ENCODE measurements at regions not wholly inside any gene's neighbourhood (a gene's known extent, or its start where the extent isn't known, plus 50 kb on each side); places are given as distances from the start of the nearest gene placed in this dataset.

DNA sequence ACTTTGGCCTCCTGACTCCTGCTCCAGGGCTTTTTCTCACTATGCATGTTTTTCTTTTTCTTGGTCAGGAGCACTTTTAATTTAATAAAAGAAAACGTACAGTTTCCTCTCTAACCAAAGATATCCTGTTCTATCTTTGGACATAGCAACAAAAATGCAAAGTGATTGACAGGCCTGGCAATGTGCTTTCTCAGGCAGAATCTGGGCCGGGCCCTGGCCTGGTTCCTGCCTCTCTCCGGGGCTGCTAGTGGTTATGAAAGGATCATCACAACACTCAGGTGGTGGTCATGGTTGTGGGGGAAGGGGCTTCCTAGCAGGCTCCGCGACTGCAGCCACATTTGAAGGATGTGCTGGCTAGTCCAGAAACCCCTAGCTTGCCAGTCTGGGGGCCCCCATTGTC is 85.8 kb upstream of the USP24 start:
- TF ChIP-seq, protein P1, sequence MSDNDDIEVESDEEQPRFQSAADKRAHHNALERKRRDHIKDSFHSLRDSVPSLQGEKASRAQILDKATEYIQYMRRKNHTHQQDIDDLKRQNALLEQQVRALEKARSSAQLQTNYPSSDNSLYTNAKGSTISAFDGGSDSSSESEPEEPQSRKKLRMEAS (IDR thresholded peaks at IDR 0.05), result no peak
- TF ChIP-seq RAD21 (IDR thresholded peaks at IDR 0.05; ENCODE audit: low read depth) (no peak), ZBTB7A (IDR thresholded peaks at IDR 0.05; ENCODE audit: low read depth) (no peak), EP300 (IDR thresholded peaks at IDR 0.05; ENCODE audit: borderline replicate concordance) (no peak), CREB1 (IDR thresholded peaks at IDR 0.05; ENCODE audit: low read depth) (no peak), NFIC (IDR thresholded peaks at IDR 0.05) (no peak), EGR1 (IDR thresholded peaks at IDR 0.05) (no peak), TCF12 (IDR thresholded peaks at IDR 0.05; ENCODE audit: low read depth) (no peak), YY1 (IDR thresholded peaks at IDR 0.05; ENCODE audit: low read depth) (no peak), TAF1 (IDR thresholded peaks at IDR 0.05; ENCODE audit: low read depth) (no peak), FOXM1 (IDR thresholded peaks at IDR 0.05; ENCODE audit: borderline replicate concordance, low read depth) (no peak), TEAD4 (IDR thresholded peaks at IDR 0.05) (no peak), CEBPB (IDR thresholded peaks at IDR 0.05) (no peak)
- TF ChIP-seq, protein P2, sequence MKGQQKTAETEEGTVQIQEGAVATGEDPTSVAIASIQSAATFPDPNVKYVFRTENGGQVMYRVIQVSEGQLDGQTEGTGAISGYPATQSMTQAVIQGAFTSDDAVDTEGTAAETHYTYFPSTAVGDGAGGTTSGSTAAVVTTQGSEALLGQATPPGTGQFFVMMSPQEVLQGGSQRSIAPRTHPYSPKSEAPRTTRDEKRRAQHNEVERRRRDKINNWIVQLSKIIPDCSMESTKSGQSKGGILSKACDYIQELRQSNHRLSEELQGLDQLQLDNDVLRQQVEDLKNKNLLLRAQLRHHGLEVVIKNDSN (IDR thresholded peaks at IDR 0.05), result no peak
- TF ChIP-seq, protein P3, sequence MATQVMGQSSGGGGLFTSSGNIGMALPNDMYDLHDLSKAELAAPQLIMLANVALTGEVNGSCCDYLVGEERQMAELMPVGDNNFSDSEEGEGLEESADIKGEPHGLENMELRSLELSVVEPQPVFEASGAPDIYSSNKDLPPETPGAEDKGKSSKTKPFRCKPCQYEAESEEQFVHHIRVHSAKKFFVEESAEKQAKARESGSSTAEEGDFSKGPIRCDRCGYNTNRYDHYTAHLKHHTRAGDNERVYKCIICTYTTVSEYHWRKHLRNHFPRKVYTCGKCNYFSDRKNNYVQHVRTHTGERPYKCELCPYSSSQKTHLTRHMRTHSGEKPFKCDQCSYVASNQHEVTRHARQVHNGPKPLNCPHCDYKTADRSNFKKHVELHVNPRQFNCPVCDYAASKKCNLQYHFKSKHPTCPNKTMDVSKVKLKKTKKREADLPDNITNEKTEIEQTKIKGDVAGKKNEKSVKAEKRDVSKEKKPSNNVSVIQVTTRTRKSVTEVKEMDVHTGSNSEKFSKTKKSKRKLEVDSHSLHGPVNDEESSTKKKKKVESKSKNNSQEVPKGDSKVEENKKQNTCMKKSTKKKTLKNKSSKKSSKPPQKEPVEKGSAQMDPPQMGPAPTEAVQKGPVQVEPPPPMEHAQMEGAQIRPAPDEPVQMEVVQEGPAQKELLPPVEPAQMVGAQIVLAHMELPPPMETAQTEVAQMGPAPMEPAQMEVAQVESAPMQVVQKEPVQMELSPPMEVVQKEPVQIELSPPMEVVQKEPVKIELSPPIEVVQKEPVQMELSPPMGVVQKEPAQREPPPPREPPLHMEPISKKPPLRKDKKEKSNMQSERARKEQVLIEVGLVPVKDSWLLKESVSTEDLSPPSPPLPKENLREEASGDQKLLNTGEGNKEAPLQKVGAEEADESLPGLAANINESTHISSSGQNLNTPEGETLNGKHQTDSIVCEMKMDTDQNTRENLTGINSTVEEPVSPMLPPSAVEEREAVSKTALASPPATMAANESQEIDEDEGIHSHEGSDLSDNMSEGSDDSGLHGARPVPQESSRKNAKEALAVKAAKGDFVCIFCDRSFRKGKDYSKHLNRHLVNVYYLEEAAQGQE (IDR thresholded peaks at IDR 0.05; ENCODE audit: low read depth), result no peak

DNA sequence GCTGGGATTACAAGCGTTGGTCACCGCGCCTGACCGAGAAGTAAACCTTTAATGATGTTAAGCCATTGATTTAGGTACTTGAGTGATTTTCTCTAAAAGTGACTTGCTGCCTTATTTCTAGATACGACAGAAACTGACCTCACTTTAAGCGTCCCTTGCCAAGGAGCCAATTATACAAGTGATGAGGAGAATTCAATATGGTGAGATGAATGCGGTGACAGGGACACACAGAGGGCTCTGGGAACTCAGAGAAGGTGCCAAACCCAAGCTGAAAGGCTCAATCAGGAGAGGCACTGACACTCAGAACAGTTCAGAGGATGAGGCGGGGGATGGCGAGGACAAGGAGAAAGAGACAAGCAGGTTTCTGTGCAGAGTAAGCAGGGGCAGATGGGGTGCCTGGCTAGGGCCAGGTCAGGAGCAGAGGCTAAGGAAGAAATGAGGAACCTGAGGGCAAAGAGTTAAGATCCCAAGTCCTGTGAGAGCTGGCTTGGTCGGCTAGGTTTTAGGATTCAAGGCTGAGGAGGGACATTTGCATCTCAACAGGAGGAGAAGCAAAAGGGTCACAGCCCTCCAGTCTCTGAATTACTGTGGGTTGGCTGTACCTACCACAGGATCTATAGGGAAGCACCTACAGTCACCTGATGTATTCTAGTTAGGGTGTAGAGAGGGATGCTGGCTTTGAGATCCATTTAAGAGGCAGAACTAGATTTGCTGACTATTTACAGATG is 83.2 kb upstream of the USP24 start:
- no peak for TF ChIP-seq RAD21 (IDR thresholded peaks at IDR 0.05; ENCODE audit: low read depth)
- TF ChIP-seq EGR1 (IDR thresholded peaks at IDR 0.05), result no peak
- TF ChIP-seq, protein P2 (IDR thresholded peaks at IDR 0.05), result no peak
- no peak for TF ChIP-seq CEBPB (IDR thresholded peaks at IDR 0.05)
- no peak for TF ChIP-seq YY1 (IDR thresholded peaks at IDR 0.05; ENCODE audit: low read depth)
- no peak for TF ChIP-seq FOXM1 (IDR thresholded peaks at IDR 0.05; ENCODE audit: borderline replicate concordance, low read depth)
- TF ChIP-seq, protein P1 (IDR thresholded peaks at IDR 0.05), result no peak

DNA sequence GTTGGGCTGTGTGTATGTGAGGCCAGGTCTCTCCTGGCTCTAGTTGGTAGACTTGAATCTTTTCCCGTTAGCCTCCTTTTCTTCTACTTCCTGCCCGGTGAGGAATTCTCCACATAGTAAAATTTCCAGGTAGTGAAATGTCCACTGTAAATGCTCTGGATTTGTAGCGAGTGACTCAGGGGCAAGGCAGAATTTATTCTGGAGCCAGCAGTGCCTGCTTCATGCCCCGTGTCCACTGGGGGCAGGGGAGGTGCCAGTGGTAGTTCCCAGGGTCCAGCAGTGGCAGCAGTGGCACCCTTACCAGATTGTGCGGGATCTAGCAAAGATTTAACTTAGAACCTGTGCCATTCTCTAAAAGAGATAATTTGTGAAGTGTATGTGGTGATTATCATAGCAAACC is 74.5 kb upstream of the USP24 start:
- TF ChIP-seq CREB1 (IDR thresholded peaks at IDR 0.05; ENCODE audit: low read depth) (no peak), TAF1 (IDR thresholded peaks at IDR 0.05; ENCODE audit: low read depth) (no peak), RAD21 (IDR thresholded peaks at IDR 0.05; ENCODE audit: low read depth) (no peak), EP300 (IDR thresholded peaks at IDR 0.05; ENCODE audit: borderline replicate concordance) (no peak), NFIC (IDR thresholded peaks at IDR 0.05) (no peak), FOXM1 (IDR thresholded peaks at IDR 0.05; ENCODE audit: borderline replicate concordance, low read depth) (no peak), YY1 (IDR thresholded peaks at IDR 0.05; ENCODE audit: low read depth) (no peak), TEAD4 (IDR thresholded peaks at IDR 0.05) (no peak), TCF12 (IDR thresholded peaks at IDR 0.05; ENCODE audit: low read depth) (no peak), EGR1 (IDR thresholded peaks at IDR 0.05) (no peak), CEBPB (IDR thresholded peaks at IDR 0.05) (no peak)
- TF ChIP-seq, protein P2 (IDR thresholded peaks at IDR 0.05), result no peak
- TF ChIP-seq, protein P1 (IDR thresholded peaks at IDR 0.05), result no peak
- TF ChIP-seq, protein P3 (IDR thresholded peaks at IDR 0.05; ENCODE audit: low read depth), result no peak

DNA sequence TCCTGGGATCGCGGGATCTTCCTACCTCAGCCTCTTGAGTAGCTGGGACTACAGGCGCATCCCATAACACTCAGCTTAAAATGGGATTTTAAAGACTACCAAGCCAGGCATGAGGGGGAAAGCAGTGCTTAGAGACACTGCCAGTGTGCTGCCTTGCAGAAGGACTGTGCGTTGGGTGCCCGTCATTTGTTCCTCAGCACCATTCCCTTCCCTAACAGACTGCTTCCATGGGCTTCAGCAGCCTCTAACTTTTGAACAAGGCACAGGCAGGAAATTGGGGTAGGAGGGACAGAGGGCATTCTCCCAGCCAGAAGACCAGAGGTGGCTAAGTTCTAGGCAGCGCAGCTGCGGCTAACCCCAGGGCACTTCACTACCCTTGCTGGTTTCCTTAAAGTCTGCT is 73.9 kb upstream of the USP24 start:
- TF ChIP-seq EP300 (IDR thresholded peaks at IDR 0.05; ENCODE audit: borderline replicate concordance), result no peak
- no peak for TF ChIP-seq NFIC (IDR thresholded peaks at IDR 0.05)
- TF ChIP-seq FOXM1 (IDR thresholded peaks at IDR 0.05; ENCODE audit: borderline replicate concordance, low read depth), result no peak
- no peak for TF ChIP-seq RAD21 (IDR thresholded peaks at IDR 0.05; ENCODE audit: low read depth)
- no peak for TF ChIP-seq CREB1 (IDR thresholded peaks at IDR 0.05; ENCODE audit: low read depth)
- TF ChIP-seq, protein P3 (IDR thresholded peaks at IDR 0.05; ENCODE audit: low read depth), result no peak
- no peak for TF ChIP-seq YY1 (IDR thresholded peaks at IDR 0.05; ENCODE audit: low read depth)
- TF ChIP-seq, protein P2 (IDR thresholded peaks at IDR 0.05), result no peak
- TF ChIP-seq, protein P1 (IDR thresholded peaks at IDR 0.05), result no peak
- no peak for TF ChIP-seq TAF1 (IDR thresholded peaks at IDR 0.05; ENCODE audit: low read depth)
- TF ChIP-seq ZBTB7A (IDR thresholded peaks at IDR 0.05; ENCODE audit: low read depth), result no peak
- TF ChIP-seq TEAD4 (IDR thresholded peaks at IDR 0.05), result no peak
